ENCODE measurements at regions not wholly inside any gene's neighbourhood (a gene's known extent, or its start where the extent isn't known, plus 50 kb on each side); places are given as distances from the start of the nearest gene placed in this dataset.
"Not testable (repeated sequence)": the region's sequence is repeated elsewhere in the genome, so short reads cannot be mapped to it uniquely, and the experiment has no call there.

GRCh38 chr4:78660559-78660958 is 109.0 kb downstream of the ANXA3 start:
- DNase-seq, result no peak

GRCh38 chr4:78661086-78661690 is 109.6 kb downstream of the ANXA3 start:
- DNase-seq, result no peak

- no peak for DNase-seq
These were observed 110.5 kb downstream of the ANXA3 start for GRCh38 chr4:78661921-78662521.

GRCh38 chr4:78662658-78663057 is 111.1 kb downstream of the ANXA3 start:
- no peak for DNase-seq

- DNase-seq, result not testable (repeated sequence)
These were observed 111.9 kb upstream of the BMP2K start for GRCh38 chr4:78664296-78664695.

GRCh38 chr4:78665216-78665770 is 110.9 kb upstream of the BMP2K start:
- no peak for DNase-seq

- no peak for DNase-seq
These were observed 109.3 kb upstream of the BMP2K start for GRCh38 chr4:78666830-78667258.

- DNase-seq, result no peak
These were observed 108.8 kb upstream of the BMP2K start for GRCh38 chr4:78667325-78667724.

GRCh38 chr4:78667764-78668163 is 108.4 kb upstream of the BMP2K start:
- DNase-seq, result no peak

- no peak for DNase-seq
These were observed 106.7 kb upstream of the BMP2K start for GRCh38 chr4:78669453-78669852.

- DNase-seq, result no peak
These were observed 104.0 kb upstream of the BMP2K start for GRCh38 chr4:78671903-78672815.

- DNase-seq, result no peak
These were observed 102.8 kb upstream of the BMP2K start for GRCh38 chr4:78673337-78673736.

- DNase-seq, result no peak
These were observed 100.8 kb upstream of the BMP2K start for GRCh38 chr4:78675325-78675724.

- no peak for DNase-seq
These were observed 94.1 kb upstream of the BMP2K start for GRCh38 chr4:78682070-78682469.

- no peak for DNase-seq
These were observed 92.8 kb upstream of the BMP2K start for GRCh38 chr4:78683352-78683751.

GRCh38 chr4:78684325-78685079 is 91.6 kb upstream of the BMP2K start:
- no peak for DNase-seq

GRCh38 chr4:78687818-78688217 is 88.3 kb upstream of the BMP2K start:
- DNase-seq, result no peak

- DNase-seq, result no peak
These were observed 87.8 kb upstream of the BMP2K start for GRCh38 chr4:78688366-78688765.

- DNase-seq, result no peak
These were observed 86.9 kb upstream of the BMP2K start for GRCh38 chr4:78689261-78689660.

- DNase-seq, result no peak
These were observed 86.3 kb upstream of the BMP2K start for GRCh38 chr4:78689700-78690323.

- DNase-seq, result no peak
These were observed 84.8 kb upstream of the BMP2K start for GRCh38 chr4:78691334-78691754.

All from activated CD4-positive, alpha-beta T cell treated with anti-CD3 and anti-CD28 coated beads for 48 hours (primary cell).